GM12872 (cell line): ENCODE measurements at regions not wholly inside any gene's neighbourhood (a gene's known extent, or its start where the extent isn't known, plus 50 kb on each side); places are given as distances from the start of the nearest gene placed in this dataset.

Experiments used
- CTCF ChIP-seq: IDR thresholded peaks from 3 replicates; pipeline ENCODE4 v1.5.1; 2011; ENCODE audit warnings: low read depth, mild to moderate bottlenecking, low read length, moderate library complexity; ENCODE audit not compliant: insufficient read depth

GRCh38 chr14:28944605-28945004 is 178.0 kb downstream of the FOXG1 start:
- TF ChIP-seq CTCF, result no peak

- no peak for TF ChIP-seq CTCF
Observed at GRCh38 chr14:28946267-28946666, 179.7 kb downstream of the FOXG1 start.

GRCh38 chr14:28949503-28949902 is 182.9 kb downstream of the FOXG1 start:
- TF ChIP-seq CTCF, result no peak

GRCh38 chr14:28952161-28952560 is 185.6 kb downstream of the FOXG1 start:
- TF ChIP-seq CTCF, result no peak

GRCh38 chr14:28952666-28953065 is 186.1 kb downstream of the FOXG1 start:
- TF ChIP-seq CTCF, result no peak

GRCh38 chr14:28953973-28954372 is 187.4 kb downstream of the FOXG1 start:
- no peak for TF ChIP-seq CTCF

- TF ChIP-seq CTCF, result no peak
Observed at GRCh38 chr14:28966416-28967233, 200.0 kb downstream of the FOXG1 start.
